ENCODE measurements at regions not wholly inside any gene's neighbourhood (a gene's known extent, or its start where the extent isn't known, plus 50 kb on each side); places are given as distances from the start of the nearest gene placed in this dataset.
A peak's percentile ranks its signal among the peaks of the same experiment; 100 is the strongest.

DNA sequence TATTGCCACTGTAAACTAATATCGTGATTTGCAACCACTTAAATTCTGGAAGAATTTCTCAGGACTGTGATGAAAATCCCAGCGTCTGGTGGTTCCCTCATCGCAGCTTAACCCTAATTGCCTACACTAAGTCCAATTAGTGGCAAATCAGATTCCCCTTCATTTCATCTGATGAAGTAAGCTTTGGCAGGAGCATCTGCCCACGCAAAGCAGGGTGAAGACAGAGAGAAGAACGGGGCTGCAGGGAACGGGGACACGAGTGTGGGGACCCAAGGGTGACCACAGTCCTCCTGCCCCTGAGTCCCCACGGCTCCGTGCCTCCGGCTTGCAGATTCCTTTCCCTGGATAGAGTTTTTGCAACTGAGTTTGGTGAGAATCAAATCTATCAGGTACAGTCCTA is 159.5 kb downstream of the LY86 start:
- TF ChIP-seq, protein P1, sequence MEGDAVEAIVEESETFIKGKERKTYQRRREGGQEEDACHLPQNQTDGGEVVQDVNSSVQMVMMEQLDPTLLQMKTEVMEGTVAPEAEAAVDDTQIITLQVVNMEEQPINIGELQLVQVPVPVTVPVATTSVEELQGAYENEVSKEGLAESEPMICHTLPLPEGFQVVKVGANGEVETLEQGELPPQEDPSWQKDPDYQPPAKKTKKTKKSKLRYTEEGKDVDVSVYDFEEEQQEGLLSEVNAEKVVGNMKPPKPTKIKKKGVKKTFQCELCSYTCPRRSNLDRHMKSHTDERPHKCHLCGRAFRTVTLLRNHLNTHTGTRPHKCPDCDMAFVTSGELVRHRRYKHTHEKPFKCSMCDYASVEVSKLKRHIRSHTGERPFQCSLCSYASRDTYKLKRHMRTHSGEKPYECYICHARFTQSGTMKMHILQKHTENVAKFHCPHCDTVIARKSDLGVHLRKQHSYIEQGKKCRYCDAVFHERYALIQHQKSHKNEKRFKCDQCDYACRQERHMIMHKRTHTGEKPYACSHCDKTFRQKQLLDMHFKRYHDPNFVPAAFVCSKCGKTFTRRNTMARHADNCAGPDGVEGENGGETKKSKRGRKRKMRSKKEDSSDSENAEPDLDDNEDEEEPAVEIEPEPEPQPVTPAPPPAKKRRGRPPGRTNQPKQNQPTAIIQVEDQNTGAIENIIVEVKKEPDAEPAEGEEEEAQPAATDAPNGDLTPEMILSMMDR (IDR thresholded peaks at IDR 0.05; ENCODE audit: extremely low read depth in 1 of 2, insufficient read depth in 1 of 2, low read depth in 1 of 2, low read length in 2 of 2) = no peak
- no peak for TF ChIP-seq GATA2 (IDR thresholded peaks at IDR 0.05; ENCODE audit: insufficient read depth, insufficient read length, low read depth, low read length)
- no peak for TF ChIP-seq MYC (IDR thresholded peaks at IDR 0.05; ENCODE audit: low read depth, low read length)
- Histone ChIP-seq H3K79me2 (ENCODE audit: control insufficient read depth, insufficient read depth, low read length) (no peaks in the 10 kb centered on the region), H2AFZ (ENCODE audit: low read depth, low read length) (no peak overlapping the region), H3K4me2 (ENCODE audit: insufficient read depth, low read length) (no peak overlapping the region), H3K27ac (ENCODE audit: insufficient read depth, low read depth, low read length) (no peak overlapping the region), H3K4me3 (replicated peaks in 1 of 3; ENCODE audit: insufficient read depth in 1 of 3, low read depth in 1 of 3, low read length in 3 of 3) (no peak overlapping the region), H3K27me3 (ENCODE audit: control insufficient read depth in 2 of 2, insufficient read depth in 2 of 2, low read length in 2 of 2) (peaks cover 4 to 7% of the 10 kb centered on the region in 2 experiments), H3K4me1 (ENCODE audit: control insufficient read depth, extremely low read depth, insufficient read depth, low read length) (no peaks in the 10 kb centered on the region), H3K9me1 (replicated peaks; ENCODE audit: control insufficient read depth, extremely low read depth, insufficient read depth, low read length) (no peaks in the 10 kb centered on the region), H4K20me1 (replicated peaks; ENCODE audit: control insufficient read depth, extremely low read depth, insufficient read depth, low read length) (no peaks in the 10 kb centered on the region), H3K9me3 (replicated peaks; ENCODE audit: control insufficient read depth, insufficient read depth, low read length) (no peaks in the 10 kb centered on the region), H3K36me3 (ENCODE audit: control insufficient read depth in 2 of 2, extremely low read depth in 1 of 2, insufficient read depth in 2 of 2, low read length in 2 of 2) (no peaks in the 10 kb centered on the region), H3K9ac (replicated peaks; ENCODE audit: extremely low read depth, insufficient read depth, low read length) (no peak overlapping the region)
- DNase-seq (ENCODE audit: low read depth, low spot score) (no peak), FAIRE-seq (no peak)
- dilution Hi-C loops (cut with MboI; ENCODE audit: extremely low pct_ligation_motif_present, low sequenced_read_pairs) = no loop called here
- CTCF ChIA-PET = interaction anchor here (1.0 kb wide), 1 partner anchor 51 kb away, joined by 4 read pairs; no protein-coding TSS in a partner anchor
- intact Hi-C loops (cut with micrococcal nuclease) = no loop called here
- no TSS peak for BruUV-seq (replicated peaks)
- POLR2A ChIA-PET = no interaction called here

DNA sequence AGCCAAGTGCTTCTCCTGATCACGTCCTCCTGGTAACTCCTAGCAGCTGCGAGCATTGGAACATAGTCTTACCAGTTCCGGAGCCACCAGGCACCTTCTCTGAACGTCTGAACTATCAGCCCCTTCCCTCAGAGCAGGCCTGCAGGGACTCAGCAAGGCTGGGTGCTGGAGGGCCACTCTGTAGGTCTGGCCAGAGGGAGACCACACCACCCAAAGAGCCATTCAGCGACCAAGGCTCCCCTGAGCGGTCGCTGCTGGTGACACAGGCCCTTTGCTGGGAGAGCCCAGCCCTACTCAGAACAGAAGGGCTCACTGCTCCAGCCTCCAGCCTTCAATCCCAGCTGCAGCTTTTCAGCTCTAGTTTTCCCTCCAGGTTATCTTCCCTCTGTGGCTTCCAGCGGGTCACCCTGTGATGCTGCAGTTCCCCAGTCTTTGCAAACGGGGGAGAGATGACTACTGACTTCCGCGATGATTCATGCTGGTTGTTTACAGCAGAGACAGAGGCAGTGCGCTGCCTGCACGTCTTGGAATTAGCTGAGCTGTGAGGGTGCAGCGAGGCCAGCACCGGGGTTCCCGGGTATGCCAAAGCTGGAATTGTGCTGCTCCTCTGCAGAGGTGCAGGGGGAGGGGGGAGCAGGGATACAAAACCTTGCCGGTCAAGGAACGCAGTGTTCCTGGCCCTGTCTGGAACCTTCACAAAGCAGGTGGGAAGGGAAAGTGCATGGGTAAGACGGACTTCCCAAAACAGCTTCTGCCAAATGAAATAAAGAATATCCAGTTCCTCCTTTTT is 161.4 kb downstream of the LY86 start:
- DNase-seq (ENCODE audit: low read depth, low spot score) (peak; percentile 15), FAIRE-seq (no peak)
- Histone ChIP-seq H2AFZ (ENCODE audit: low read depth, low read length) (no peak overlapping the region), H3K27ac (ENCODE audit: insufficient read depth, low read depth, low read length) (no peak overlapping the region), H4K20me1 (replicated peaks; ENCODE audit: control insufficient read depth, extremely low read depth, insufficient read depth, low read length) (no peaks in the 10 kb centered on the region), H3K79me2 (ENCODE audit: control insufficient read depth, insufficient read depth, low read length) (no peaks in the 10 kb centered on the region), H3K9me1 (replicated peaks; ENCODE audit: control insufficient read depth, extremely low read depth, insufficient read depth, low read length) (no peaks in the 10 kb centered on the region), H3K9me3 (replicated peaks; ENCODE audit: control insufficient read depth, insufficient read depth, low read length) (no peaks in the 10 kb centered on the region), H3K9ac (replicated peaks; ENCODE audit: extremely low read depth, insufficient read depth, low read length) (no peak overlapping the region), H3K4me3 (replicated peaks in 1 of 3; ENCODE audit: insufficient read depth in 1 of 3, low read depth in 1 of 3, low read length in 3 of 3) (no peak overlapping the region), H3K4me2 (ENCODE audit: insufficient read depth, low read length) (no peak overlapping the region), H3K27me3 (ENCODE audit: control insufficient read depth in 2 of 2, insufficient read depth in 2 of 2, low read length in 2 of 2) (peaks cover 4 to 11% of the 10 kb centered on the region in 2 experiments), H3K4me1 (ENCODE audit: control insufficient read depth, extremely low read depth, insufficient read depth, low read length) (no peaks in the 10 kb centered on the region), H3K36me3 (ENCODE audit: control insufficient read depth in 2 of 2, extremely low read depth in 1 of 2, insufficient read depth in 2 of 2, low read length in 2 of 2) (no peaks in the 10 kb centered on the region)
- CTCF ChIA-PET = interaction anchor here (0.6 to 1.8 kb wide), 7 partner anchors 9 to 187 kb away, joined by 3 to 14 read pairs (median 4); no protein-coding TSS in a partner anchor
- dilution Hi-C loops (cut with MboI; ENCODE audit: extremely low pct_ligation_motif_present, low sequenced_read_pairs) (no loop called here), intact Hi-C loops (cut with micrococcal nuclease) (no loop called here)
- POLR2A ChIA-PET = no interaction called here
- TF ChIP-seq FOS (IDR thresholded peaks at IDR 0.05; ENCODE audit: borderline replicate concordance, insufficient read depth, low read length) = peak; percentile 20
- no peak for TF ChIP-seq EZH2 (IDR thresholded peaks at IDR 0.05; ENCODE audit: borderline replicate concordance, low read depth, low read length, severe bottlenecking)
- TF ChIP-seq, protein P2, sequence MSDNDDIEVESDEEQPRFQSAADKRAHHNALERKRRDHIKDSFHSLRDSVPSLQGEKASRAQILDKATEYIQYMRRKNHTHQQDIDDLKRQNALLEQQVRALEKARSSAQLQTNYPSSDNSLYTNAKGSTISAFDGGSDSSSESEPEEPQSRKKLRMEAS (IDR thresholded peaks at IDR 0.05; ENCODE audit: insufficient read depth, insufficient read length) = no peak
- BruUV-seq (replicated peaks) = no TSS peak
